Vagina (tissue), 2 donors: ENCODE measurements at regions not wholly inside any gene's neighbourhood (a gene's known extent, or its start where the extent isn't known, plus 50 kb on each side); places are given as distances from the start of the nearest gene placed in this dataset.

Experiments used
- CTCF ChIP-seq, 3 experiments: fragments of 450-650 bp in 2 of 3; fragments of 200-600 bp in 1 of 3; sonication (generic) in 1 of 3; IDR thresholded peaks; one replicate each; pipeline ENCODE4 v1.5.1; 2017 to 2019; ENCODE audit warnings: antibody characterized with exemption in 3 of 3, mild to moderate bottlenecking in 2 of 3, moderate library complexity in 2 of 3
- POLR2A ChIP-seq, 2 donors: fragments of 450-650 bp; IDR thresholded peaks; one replicate each; pipeline ENCODE4 v1.6.1; 2017; ENCODE audit warnings: antibody characterized with exemption in 2 of 2, mild to moderate bottlenecking in 2 of 2, moderate library complexity in 2 of 2
- POLR2AphosphoS5 ChIP-seq, 2 donors: sonication (generic); formaldehyde crosslinking; IDR thresholded peaks; one replicate each; pipeline ENCODE4 v1.9.0; 2017; ENCODE audit warnings: antibody characterized with exemption in 2 of 2, mild to moderate bottlenecking in 2 of 2, low read depth in 1 of 2; ENCODE audit not compliant: insufficient read depth in 1 of 2

- TF ChIP-seq CTCF (IDR thresholded peaks at IDR 0.05) (no peak), POLR2A (IDR thresholded peaks at IDR 0.05) (no peak), POLR2AphosphoS5 (IDR thresholded peaks at IDR 0.05; ENCODE audit: insufficient read depth in 1 of 2, low read depth in 1 of 2) (no peak)
Observed at GRCh38 chr1:83109692-83110091, 889.2 kb downstream of the TTLL7 start.
